T-helper 1 cell (primary cell): ENCODE measurements at regions not wholly inside any gene's neighbourhood (a gene's known extent, or its start where the extent isn't known, plus 50 kb on each side); places are given as distances from the start of the nearest gene placed in this dataset.

Experiments
- DNase-seq, 5 donors: peaks; one replicate each; pipeline ENCODE4 v3.0.0-alpha.2; 2012 to 2020

DNA sequence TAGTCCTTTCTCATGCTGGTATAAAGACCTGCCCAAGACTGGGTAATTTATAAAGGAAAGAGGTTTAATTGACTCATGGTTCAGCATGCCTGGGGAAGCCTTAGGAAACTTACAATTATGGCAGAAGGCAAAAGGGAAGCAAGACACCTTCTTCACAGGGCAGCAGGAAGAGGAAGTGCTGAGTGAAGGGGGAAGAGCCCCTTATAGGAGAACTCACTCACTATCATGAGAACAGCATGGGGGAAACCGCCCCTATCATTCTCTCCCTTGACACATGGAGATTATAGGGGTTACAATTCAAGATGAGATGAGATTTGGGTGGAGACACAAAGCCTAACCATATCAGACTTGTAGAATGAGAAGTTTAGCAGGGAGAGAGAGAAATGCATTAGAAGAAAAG lies 373.3 kb upstream of the DIAPH2 start:
- no peak for DNase-seq

DNA sequence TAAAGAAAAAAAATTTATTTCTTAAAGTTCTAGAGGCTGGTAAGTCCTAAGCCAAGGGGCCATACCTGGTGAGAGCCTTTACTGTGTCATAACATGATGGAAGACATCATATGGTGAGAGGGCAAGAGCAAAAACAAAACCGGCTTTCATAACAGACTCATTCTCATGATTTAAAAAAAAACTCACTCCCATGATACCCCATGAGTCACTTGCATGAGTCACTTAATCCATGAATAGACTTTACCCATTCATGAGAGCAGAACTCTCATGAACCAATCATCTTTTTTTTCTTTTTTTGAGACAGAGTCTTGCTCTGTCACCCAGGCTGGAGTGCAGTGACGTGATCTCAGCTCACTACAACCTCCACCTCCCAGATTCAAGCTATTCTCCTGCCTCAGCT lies 369.7 kb upstream of the DIAPH2 start:
- no peak for DNase-seq

DNA sequence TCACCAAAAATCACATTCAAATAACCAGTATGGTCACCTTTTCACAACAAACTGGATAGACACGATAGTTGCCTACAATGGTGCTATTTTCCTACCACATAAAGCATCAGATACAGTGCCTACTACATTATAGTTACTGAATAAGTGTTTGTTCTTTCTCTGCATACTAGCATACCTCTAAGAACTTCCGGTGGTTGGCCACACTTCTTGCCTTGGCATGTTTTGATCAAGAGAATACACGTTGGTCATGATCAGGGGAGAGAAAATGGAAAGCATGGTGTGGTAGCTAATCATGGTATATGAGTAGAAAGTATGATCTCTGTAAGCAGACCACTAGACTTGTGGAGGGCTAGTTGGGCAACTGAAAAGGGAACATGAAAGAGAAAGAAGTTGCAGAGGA lies 322.8 kb upstream of the DIAPH2 start:
- DNase-seq: no peak

DNA sequence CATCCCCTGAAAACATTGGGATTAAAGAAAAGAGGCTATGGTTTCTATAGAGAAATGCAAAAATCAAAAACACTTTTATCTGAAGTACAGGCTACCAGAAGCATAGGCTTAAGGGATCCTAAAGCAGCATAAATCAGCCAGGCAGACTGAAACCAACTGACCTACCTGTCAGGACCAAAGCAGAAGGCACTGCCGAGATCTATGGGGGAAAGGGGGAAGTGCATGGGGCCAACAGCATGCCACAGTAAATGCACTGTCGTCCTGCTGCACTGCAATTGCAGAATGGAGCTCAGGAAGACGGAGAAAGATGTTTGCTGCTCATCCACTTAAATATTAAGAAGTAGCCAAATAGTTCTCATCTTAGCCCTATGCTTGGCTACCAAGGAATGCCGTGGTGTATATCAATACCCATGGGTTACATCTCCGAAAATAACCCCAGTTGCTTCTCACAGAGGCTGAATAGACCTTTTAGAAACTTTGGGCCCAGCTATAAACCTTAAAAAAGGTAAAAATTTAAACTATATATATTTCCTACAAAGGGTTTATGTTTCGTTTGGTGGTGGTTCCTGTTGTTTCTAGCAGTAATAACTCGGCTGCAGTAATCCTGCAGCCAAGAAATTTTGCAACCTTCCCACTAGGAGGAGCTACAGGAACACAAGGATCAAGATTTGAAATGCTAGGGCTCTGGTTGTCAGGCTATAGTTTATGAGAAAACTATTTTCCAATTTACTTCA lies 312.2 kb upstream of the DIAPH2 start:
- DNase-seq: no peak

DNA sequence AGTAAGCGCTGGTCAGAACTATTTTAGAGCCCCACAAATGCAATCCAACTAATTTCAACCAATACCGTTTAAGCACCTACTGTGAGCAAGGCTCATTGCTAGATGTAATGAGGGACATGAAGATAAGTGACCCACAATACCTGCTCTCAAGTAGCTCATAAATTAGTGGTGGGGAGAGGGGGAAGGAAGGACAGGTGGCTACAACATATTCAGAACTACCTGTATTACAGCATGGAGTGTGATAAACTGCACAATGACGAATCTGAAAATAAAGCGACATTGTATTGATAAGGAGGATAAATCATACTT lies 311.6 kb upstream of the DIAPH2 start:
- no peak for DNase-seq

DNA sequence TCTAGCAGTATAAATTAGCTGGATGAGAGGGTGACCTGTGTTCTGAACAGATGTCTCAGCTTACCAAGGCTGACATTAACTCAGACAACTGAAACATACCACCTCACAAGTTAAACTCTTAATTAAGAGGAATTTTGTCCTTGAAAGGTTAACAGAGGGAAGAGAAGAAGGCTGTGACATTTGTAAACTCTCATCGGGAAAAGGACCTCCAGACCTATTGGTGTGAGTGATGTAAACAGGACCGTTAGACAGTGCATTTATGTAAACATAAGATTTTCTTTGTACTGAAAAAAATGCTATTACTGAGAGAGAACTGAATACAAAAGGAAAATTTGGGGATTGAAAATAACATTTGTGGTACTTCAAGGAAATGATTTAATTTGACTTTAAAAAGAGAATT lies 308.4 kb upstream of the DIAPH2 start:
- DNase-seq: no peak

DNA sequence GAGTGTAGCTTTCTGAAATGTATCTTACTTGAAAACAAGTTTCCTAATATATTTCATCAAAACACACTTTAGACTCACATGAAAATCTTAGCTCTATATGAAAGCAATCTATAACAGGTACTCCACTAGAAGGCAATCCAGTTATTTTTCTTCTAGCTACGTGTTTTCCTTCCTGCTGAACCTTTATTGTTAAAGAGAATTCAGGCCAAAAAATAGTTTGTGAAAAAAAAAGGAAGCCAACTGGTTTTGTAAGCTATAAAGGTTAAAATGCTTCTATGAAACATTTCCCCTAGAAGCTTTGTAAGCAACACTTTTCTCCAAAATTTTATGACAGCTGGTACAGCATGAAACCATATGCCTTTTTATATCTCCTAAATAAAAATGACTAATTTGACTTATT lies 304.7 kb upstream of the DIAPH2 start:
- no peak for DNase-seq

DNA sequence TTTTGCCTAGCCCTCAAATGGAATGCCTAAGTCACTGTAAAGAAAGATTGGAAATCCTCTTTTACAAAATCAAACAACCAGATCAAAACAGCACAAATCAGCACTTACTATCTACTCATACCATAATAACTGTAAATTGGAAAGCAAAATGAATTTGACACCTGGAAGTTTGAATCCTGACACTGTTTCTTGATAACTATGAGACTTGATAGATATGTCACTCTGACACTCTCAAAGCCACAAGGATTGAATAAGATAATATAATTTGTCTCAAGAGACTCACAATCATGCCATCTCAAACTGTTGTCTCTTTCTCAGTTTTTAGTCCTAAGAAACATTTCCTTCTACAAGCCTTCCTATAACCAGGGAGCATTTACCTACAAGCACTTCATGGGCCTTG lies 302.6 kb upstream of the DIAPH2 start:
- DNase-seq: no peak

DNA sequence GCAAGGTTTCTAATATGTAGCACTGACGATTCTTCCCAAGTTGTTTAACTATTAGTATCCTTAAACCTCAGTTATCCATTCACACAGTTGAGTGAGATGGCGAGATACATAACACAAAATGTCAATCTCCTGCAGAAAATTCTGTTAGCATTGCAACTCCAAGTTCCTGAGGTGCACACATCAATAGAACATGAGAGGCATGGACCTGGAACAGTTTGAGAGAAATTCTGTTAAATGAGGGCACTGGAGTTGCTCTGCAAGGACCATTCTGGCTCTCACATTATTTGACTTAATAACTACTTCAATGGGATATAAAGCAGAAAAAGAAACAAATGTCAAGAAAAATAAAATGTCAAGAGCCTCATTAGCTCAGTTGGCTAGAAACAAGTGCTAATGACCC lies 301.2 kb upstream of the DIAPH2 start:
- DNase-seq: no peak

DNA sequence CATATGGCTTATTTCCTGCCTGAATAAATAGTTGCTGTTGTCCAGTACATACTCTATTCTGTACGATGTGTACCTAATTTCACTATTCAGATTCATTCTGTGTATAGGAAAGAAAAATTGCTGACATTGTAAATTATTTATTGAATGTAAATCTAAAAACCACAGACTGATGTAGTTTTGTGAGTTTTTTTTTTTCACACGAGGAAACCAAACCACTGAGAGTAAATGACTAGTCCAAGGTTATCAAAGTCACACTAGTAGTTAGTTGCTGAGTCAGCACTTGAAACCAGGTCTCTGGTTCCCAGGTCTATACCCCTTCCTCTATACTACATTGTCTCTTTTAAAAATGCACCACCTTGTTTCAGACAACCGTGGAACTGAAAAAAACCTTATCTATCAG lies 298.3 kb upstream of the DIAPH2 start:
- no peak for DNase-seq

DNA sequence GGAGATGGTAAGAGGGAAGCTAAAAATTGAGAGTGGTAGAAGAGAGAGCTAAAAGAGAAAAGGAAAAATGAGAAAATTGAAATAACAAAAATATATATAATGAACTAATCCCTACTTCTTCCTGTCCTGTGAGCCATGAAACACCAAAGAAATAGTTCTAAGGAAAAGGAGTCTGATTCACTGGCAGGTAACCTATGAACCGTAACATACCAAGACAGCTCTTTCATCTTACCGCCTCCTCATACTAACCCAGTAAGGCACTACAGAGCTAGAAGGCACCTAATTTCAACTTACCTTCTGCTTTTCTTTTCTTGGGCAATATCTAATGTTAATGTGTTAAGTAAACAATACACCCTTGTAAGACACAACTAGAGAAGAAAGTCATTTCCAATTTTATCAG lies 297.7 kb upstream of the DIAPH2 start:
- no peak for DNase-seq

DNA sequence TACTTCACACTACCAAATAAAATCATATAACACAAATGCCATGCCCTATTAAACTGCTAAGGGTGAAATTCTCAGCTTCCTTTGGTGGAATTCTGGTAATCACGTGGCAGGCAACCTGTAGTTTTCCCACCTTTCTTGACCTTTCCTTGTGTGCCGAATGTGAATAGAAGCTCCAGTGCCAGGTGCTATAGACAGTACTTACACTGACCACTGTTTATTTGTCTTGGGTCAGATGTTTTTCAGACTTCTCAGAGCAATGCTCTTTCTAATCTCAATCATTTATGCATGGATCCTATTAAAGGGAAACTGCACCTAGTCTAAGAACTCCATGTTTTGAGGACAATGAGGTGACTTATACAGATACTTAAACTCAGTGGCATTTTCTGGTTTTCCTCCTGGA lies 296.8 kb upstream of the DIAPH2 start:
- no peak for DNase-seq

DNA sequence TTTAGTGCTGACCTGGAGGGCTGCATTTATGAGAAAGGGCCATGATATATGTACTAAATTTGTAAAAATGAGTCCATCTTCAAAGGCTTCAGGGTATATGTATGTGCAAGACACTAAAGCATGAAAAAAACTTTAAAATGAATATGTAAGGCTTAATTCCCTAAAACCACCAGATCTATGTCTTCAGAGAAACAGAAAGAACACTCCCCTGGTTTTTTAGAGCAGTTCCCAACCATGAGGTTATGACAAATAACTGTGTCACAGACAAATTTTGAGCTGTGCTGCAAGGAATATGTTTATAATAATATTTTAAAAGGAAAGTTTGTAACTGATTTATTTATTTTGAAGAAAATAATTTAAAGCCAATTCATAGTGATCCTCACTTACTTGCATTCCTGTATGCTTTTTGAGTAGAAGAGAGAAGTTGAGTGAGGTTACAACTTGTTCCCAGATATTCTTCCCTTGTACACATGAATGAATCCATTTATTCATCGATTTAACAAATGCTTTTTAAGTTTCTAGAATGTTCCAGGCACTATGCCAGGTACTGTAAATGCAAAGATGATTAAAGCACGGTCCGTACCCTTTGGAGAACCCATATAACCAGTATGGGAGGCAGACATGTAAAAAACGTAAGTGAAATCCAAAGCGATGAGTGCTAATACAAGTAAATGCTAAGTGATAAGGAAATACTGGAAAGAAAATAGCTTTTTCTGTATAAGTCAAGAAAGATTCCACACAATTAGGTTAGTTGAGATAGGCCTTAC lies 295.2 kb upstream of the DIAPH2 start:
- DNase-seq: no peak

DNA sequence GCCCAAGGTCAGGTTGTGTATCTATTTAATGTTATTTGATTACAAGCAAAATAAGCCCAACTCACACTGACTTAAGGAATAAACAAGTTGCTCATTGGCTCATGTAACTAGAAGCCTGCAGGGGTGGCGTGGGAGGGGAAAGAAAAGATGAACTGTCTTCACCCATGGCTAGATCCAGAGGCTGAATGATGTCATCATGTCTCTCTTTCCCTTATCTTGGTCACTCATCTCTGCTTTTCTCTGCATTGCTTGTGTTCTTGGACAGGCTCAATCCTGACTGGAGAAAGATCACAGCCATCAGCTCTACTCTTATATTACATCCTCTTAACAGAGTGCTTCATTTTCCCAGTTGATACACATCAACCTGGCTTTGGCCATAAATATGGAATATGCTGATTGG lies 290.0 kb upstream of the DIAPH2 start:
- no peak for DNase-seq

DNA sequence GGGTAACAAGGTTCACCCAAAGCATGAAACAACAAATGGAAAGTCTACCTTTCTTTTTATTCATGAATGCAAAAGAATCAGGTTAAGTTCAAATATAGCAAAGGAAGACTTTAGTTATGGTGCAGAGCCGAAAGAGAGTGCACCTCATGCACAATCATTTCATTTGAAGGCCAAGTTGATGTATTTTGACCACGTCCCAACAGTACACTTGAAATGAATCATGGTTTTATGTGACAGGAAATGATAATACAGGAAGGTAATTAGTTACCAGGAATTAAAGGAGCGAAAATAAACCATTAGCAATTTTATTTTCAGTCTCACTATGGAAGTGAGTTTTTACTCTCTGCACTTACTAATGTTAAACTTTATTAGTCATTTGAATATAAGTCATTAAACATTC lies 281.2 kb upstream of the DIAPH2 start:
- DNase-seq: no peak

DNA sequence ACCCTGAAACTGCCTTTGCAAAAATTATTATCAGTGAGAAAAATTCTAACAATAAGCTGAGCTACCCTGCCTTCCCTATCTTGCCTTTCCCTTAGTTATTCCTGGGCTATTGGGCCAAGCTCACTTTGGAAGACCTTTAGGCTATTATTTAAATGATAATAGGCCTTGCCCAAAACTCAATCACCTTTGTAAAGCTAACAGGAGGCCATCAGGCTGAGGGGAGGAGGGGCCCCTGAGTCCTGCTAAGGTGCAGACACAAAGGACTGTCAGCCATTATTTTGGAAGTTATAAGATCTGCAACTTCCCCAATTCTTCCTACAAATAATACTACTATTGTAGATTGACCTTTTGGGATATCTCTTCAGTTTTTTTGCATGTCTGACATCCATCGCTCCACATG lies 278.8 kb upstream of the DIAPH2 start:
- no peak for DNase-seq

DNA sequence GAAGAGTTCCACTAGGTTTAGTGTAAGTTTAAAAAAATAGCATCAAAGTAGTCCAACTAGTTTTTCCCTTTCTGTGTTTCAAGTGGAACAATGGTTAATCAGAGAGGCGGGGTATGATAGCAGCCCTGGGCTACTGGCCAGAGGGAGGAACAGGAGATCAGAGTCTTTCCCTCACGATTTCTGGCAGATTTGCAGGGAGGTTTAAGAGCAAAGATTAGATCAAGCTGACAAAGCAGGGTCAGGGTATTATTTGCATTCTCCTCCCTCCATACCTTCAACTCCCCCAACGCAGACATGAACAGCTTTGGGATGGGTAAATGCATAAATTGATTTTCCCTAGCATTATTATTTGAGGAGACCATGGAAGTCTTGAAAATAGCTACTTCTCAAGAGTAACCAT lies 277.6 kb upstream of the DIAPH2 start:
- no peak for DNase-seq

DNA sequence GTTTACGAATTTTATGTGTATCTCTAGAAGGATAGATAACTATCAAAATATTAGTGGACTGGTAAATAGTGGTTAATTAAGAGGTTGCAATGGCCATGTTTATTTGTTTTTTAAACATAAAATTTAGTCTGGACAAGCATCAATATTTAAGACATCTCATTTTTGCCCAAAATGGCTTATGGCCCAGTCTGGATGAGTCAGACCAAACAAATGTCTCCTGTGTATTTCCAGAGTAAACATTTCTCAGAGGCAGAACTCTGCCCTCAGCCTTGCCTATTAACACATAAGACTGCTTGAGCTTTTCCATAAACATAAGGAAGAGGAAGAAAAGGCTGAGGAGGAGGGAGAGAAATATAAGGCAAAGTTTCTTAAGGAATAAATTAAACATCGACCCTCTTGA lies 277.1 kb upstream of the DIAPH2 start:
- no peak for DNase-seq

DNA sequence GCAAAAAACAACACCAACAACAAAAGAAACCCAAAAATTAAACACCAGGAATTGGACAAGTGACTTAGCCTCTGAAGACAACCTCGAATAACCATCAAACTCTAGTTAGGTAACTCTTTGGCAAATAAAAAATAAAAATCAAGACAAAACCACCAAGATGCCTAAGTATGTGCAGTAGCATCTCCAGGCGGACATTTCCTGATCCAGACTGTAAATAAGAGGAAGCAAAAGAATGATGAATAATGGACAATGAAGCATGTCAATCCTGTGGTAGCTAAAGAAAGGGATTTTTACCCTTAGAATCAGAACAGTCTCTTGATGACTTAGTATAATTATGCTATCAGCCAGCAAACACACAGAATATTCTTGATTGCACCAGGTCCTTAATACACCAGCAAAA lies 276.7 kb upstream of the DIAPH2 start:
- DNase-seq: no peak

DNA sequence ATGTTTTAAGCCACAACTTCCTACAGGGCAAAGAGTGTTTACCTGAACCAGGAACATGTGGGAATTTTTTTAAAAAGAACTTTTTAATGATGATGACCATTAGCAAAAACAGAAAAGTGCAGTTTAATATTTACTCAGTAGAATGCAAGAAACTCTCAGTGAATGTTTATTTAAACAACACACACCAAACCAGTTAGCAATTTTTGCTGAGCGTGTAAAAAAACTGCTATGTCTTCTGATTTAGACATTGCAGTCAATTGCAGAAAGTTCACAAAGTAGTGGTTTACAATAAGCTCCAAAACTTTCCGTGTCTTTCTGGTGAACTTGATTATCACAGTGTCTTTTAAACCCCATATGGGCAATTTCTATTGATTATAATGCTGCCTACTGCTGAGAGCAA lies 273.7 kb upstream of the DIAPH2 start:
- no peak for DNase-seq

DNA sequence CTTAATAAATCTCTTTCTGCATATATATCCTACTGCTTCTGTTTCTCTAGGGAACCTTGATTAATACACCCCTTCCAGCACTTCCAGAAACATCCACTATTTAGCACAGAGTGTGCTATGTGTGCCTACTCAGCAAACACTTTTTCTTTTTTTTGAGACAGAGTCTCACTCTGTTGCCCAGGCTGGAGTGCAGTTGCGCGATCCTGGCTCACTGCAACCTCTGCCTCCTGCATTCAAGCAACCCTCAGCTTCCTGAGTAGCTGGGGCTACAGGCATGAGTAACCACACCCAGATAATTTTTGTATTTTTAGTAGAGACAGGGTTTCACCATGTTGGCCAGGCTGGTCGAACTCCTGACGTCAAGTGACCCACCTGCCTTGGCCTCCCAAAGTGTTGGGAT lies 266.9 kb upstream of the DIAPH2 start:
- no peak for DNase-seq

DNA sequence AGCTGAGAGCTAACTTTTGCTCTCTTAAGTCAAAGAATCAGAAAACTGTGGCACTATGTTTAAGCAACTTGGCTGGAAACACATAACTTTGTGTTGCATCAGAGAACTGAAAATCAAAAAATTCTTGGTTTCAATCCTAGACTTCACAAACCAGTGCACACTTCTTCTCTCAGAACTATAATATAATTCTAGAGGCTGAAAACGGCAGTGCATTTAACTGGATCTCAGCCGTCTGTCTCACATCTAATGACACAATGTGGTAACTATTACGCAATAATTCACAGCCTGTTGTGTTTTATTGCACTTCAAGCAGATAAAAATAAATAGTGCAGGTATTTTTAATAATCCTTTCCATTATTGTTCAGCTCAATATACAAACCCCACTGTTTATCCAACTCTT lies 260.6 kb upstream of the DIAPH2 start:
- DNase-seq: no peak

DNA sequence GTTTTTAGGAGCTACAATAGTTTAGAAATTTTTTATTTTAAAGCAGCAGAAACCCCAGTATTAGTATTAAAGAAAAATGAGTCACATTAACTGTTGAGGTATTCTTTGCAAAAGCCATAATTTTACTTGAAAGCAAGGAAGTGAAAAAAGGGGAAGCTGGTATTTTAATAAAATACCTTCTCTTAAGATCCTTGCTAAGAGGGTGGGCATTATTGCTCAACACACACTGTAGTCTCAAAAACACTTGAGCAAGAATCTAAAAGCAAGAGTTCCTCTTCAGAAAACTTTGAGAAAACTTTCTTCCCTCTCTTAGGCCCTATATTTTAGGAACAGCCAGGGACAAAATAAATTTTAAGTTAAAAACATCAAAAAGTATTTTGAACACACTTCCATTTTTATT lies 259.4 kb upstream of the DIAPH2 start:
- DNase-seq: no peak

DNA sequence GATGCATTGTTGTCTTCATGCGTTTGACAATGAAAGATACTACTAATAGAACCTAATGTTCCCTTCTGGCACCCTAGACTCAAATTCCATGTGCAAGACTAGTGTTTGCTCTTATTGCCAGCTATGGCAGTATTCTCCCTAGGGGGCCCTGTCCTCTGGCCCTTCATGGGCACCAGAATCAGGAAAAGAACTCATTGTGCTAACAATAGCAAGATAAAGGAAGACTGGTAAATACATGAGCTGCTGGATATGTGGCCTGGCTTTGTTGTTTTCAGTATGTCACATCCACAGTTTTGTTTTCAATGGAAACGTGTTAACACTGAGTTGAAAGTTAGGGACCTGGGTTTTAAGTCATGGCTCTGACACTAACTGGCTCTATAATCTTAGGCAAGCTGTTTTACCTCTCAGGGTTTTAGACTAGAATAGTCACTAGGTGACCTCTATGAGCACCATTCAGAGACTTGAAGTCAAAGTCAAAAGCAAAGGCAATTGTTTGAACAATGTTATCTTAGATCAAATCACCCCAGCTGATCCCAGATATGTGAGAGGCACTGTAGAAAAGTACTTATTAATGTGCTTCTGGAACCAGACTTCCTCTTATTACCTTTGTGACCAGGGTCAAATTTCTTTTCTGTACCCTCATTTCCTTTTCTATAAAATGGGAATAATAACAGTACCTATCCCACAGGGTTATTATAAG lies 253.7 kb upstream of the DIAPH2 start:
- DNase-seq: no peak
